ENCODE measurements at regions not wholly inside any gene's neighbourhood (a gene's known extent, or its start where the extent isn't known, plus 50 kb on each side); places are given as distances from the start of the nearest gene placed in this dataset.

GRCh38 chr13:74336546-74336945 lies 202.3 kb upstream of the KLF12 start:
- FAIRE-seq (no peak), DNase-seq (ENCODE audit: low read depth in 1 of 2, low spot score in 2 of 2) (no peak)
- no peak overlapping the region for H2BK120ac ChIP-seq (replicated peaks; ENCODE audit: low read depth, low read length)
- H3K9ac ChIP-seq (replicated peaks in 1 of 4; ENCODE audit: extremely low read depth in 1 of 4, low read depth in 3 of 4, low read length in 3 of 4) = no peak overlapping the region
- no peak overlapping the region for H4K8ac ChIP-seq (ENCODE audit: extremely low read depth, insufficient read depth, low read length)
- H3K18ac ChIP-seq (ENCODE audit: extremely low read depth, low read length) = no peak overlapping the region
- no peaks in the 10 kb centered on the region for H3K9me3 ChIP-seq (ENCODE audit: insufficient read depth in 2 of 2, low read depth in 1 of 2, low read length in 1 of 2)
- no peak overlapping the region for H4K5ac ChIP-seq (ENCODE audit: insufficient read length, low read depth, low read length)
- H3K79me2 ChIP-seq (ENCODE audit: control insufficient read depth in 1 of 2, insufficient read depth in 2 of 2, low read length in 2 of 2) = no peaks in the 10 kb centered on the region
- H3K36me3 ChIP-seq (ENCODE audit: control insufficient read depth in 2 of 4, insufficient read depth in 4 of 4, low read length in 3 of 4) = no peaks in the 10 kb centered on the region
- ChIA-PET CTCF (ENCODE audit: partially characterized antibody) (interaction anchor here (0.8 kb wide), 1 partner anchor 8 kb away, joined by 3 read pairs; no protein-coding TSS in a partner anchor), POLR2A (ENCODE audit: partially characterized antibody) (interaction anchor here (0.8 kb wide), 1 partner anchor 1200 kb away, joined by 3 read pairs; no protein-coding TSS in a partner anchor)
- H4K91ac ChIP-seq (replicated peaks; ENCODE audit: insufficient read length, low read length) = no peak overlapping the region
- 0 out of 2 replicates have a peak overlapping the region, but pooled peaks have one; percentile 14 for H2AFZ ChIP-seq (ENCODE audit: low read length)
- 86% methylated on average over 1 of the region's 1 CpG; no CpG with 5 or more reads in 1 of the 2 experiments for WGBS, 2 experiments (ENCODE audit: extremely low coverage in 1 of 2, insufficient coverage in 1 of 2, insufficient read length in 1 of 2, insufficient replicate concordance in 2 of 2, low coverage in 1 of 2, low lambda C conversion rate in 2 of 2, missing lambda C conversion rate in 1 of 2)
- no peak overlapping the region for H3K4ac ChIP-seq (replicated peaks; ENCODE audit: insufficient read length, low read depth, low read length)
- H2BK5ac ChIP-seq (ENCODE audit: low read depth, low read length) = no peak overlapping the region
- H2BK15ac ChIP-seq (ENCODE audit: low read length) = no peak overlapping the region
- no peak overlapping the region for H2BK12ac ChIP-seq (ENCODE audit: low read depth, low read length)
- H3K14ac ChIP-seq (ENCODE audit: insufficient read length) = no peak overlapping the region
- no peak overlapping the region for H3K4me2 ChIP-seq (ENCODE audit: insufficient read depth in 1 of 2, low read depth in 2 of 2, low read length in 2 of 2)
- no peak overlapping the region for H3K23ac ChIP-seq (ENCODE audit: insufficient read length)
- no peaks in the 10 kb centered on the region for H3K27me3 ChIP-seq (replicated peaks in 1 of 4; ENCODE audit: control insufficient read depth in 3 of 4, extremely low read depth in 1 of 4, insufficient read depth in 3 of 4, low read length in 3 of 4)
- no peak overlapping the region for H3K4me3 ChIP-seq (ENCODE audit: extremely low read depth in 1 of 4, insufficient read depth in 2 of 4, low read depth in 3 of 4, low read length in 4 of 4)
- no peak for TF ChIP-seq CBX8 (IDR thresholded peaks at IDR 0.05; ENCODE audit: borderline replicate concordance, low read depth, low read length)
- no peak for TF ChIP-seq TEAD4 (IDR thresholded peaks at IDR 0.05; ENCODE audit: low read depth, low read length)
- TF ChIP-seq BCL11A (IDR thresholded peaks at IDR 0.05; ENCODE audit: low read depth in 2 of 2, low read length in 2 of 2) = no peak
- H3K4me1 ChIP-seq (replicated peaks in 1 of 4; ENCODE audit: control insufficient read depth in 3 of 4, insufficient read depth in 4 of 4, low read length in 3 of 4) = peaks cover 0 to 2% (median 0%) of the 10 kb centered on the region in 4 experiments; a peak in 1 of 7 replicates
- H2AK5ac ChIP-seq (ENCODE audit: low read depth, low read length) = no peak overlapping the region
- H3K27ac ChIP-seq (ENCODE audit: low read depth, low read length) = no peak overlapping the region
- no peaks in the 10 kb centered on the region for H3K79me1 ChIP-seq (ENCODE audit: low read depth, low read length)
- H4K20me1 ChIP-seq (replicated peaks in 1 of 2; ENCODE audit: control insufficient read depth in 1 of 2, insufficient read depth in 2 of 2, low read length in 2 of 2) = no peaks in the 10 kb centered on the region
- no peak overlapping the region for H2BK20ac ChIP-seq (ENCODE audit: low read length)
- H3K56ac ChIP-seq (replicated peaks; ENCODE audit: insufficient read length, low read depth, low read length) = no peak overlapping the region
- H3K23me2 ChIP-seq (ENCODE audit: low read depth, low read length) = no peaks in the 10 kb centered on the region
